HG02571 (cell line): ENCODE measurements at regions not wholly inside any gene's neighbourhood (a gene's known extent, or its start where the extent isn't known, plus 50 kb on each side); places are given as distances from the start of the nearest gene placed in this dataset.
"Not testable (repeated sequence)": the region's sequence is repeated elsewhere in the genome, so short reads cannot be mapped to it uniquely, and the experiment has no call there.

ENCODE experiments used
- ATAC-seq: cut with Tn5 transposase; IDR thresholded peaks from one replicate; pipeline ENCODE4 v1.9.1; 2021; ENCODE audit warnings: mild to moderate bottlenecking, moderate library complexity; ENCODE audit not compliant: unreplicated experiment

GRCh38 chr5:66411701-66412100 lies 184.5 kb upstream of the MAST4 start:
- no peak for ATAC-seq

DNA sequence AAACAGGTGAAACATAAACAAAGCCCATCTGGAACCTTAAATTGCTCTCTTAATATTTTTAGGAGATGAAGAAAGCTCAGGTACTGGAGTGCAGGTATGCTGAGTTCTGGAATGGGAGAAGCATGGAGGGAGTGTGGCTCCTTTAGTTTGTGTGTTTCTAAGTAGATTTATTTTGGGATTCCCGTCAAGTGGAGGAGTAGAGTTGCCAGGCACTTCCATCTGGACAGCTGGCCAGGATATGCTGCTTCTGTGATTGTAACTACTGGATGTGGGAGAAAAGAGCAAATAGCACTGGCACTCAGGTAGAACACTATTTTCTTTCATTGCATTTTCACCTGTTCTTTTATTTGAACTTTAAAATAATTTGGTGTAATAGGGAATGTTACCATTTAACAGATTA lies 182.3 kb upstream of the MAST4 start:
- ATAC-seq, result no peak

DNA sequence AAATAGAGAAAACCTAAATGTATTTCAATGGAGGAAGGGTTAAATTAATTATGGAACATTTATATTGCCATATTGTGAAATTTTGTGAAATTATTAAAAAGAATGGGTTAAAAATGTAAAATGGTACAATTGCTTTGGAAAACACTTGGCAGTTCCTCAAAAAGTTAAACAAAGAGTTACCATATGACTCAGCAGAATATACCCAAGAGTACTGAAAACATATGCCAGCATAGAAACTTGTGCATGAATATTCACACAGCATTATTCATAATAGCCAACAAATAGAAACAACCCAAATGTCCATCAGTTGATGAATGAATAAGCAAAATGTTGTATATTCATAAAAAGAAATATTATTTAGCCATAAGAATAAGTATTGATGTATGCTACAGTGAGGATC lies 181.0 kb upstream of the MAST4 start:
- no peak for ATAC-seq

- no peak for ATAC-seq
Observed at GRCh38 chr5:66416698-66417097, 179.5 kb upstream of the MAST4 start.

GRCh38 chr5:66417781-66418180 lies 178.4 kb upstream of the MAST4 start:
- ATAC-seq, result no peak

- no peak for ATAC-seq
Observed at GRCh38 chr5:66423484-66423883, 172.7 kb upstream of the MAST4 start.

GRCh38 chr5:66425842-66426241 lies 170.4 kb upstream of the MAST4 start:
- ATAC-seq, result no peak

DNA sequence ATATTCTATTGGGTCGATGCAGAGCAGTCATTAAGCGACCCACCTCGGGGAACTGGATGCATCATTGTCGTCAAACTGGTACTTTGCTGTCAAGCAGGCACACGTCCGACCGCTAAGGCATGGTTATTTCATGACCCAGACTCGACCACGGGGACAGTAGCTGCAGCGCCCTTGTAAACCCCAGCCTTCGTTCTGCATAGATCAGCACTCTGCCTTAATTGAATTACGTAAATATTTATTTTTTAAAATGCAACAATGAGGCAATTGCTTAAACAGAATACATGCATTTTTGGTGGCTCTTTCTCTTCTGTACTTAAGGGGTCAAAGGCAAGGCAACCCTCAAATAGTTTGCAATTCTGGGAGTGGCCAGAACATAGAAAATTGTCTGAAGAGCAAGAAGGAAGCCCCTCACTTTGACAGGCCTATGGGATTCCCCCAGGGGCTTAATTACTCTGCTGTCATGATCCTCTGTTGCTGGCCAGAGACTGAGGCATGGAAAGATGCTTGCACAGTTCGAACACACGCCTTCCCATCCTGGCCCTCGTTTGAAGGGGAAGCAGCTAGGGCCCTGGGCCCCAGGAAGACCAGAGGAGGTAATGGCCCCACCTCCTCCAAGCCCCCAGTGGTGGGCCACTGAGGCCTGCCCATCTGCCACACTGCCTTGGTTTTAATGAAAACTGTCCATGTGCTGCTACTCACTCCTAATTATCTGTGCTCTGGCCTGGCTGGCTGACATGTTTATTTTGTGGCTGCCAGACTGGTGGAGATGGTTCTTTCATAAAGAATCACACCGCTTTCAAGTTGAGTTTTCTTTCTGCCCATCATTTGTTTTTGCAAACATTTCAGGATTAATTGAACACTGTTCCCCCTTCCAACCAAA lies 169.7 kb upstream of the MAST4 start:
- ATAC-seq, result no peak

GRCh38 chr5:66427139-66427442 lies 169.1 kb upstream of the MAST4 start:
- ATAC-seq, result no peak

DNA sequence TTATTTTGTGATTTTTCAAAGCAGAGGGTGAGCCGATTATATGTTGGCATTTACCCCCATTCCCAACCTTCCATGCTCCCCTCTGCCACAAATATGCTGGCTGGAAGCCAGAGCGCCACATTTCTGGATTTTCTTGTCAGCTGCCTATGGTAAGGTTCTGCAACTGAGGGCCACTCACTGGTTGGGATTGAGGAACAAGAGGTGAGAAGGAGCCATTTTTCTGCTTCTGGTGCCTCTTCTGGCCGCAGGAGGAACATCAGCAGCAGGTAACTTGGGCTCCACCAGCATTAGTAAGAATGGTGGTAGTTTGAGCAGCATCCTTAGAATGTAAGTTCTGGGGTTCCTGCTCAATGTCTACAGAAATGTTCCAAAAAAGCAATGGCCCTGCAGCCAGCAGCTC lies 159.5 kb upstream of the MAST4 start:
- ATAC-seq, result no peak

DNA sequence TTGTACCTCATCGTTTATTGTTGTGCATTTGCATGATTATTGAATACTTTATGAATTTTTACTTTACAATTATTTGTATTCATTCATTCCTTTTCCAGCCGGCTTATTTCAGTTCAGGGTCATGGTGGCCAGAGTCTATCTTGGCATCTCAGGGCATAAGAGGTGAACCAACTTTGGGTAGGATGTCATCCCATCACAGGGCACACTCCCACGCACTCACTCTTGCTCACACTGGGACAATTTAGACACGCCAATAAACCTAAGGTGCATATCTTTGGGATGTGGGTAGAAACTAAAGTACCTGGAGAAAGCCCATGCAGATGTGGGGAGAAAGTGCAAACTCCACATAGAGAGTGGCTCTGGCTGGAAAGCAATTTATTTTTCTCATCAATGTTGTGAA lies 158.1 kb upstream of the MAST4 start:
- ATAC-seq, result no peak

GRCh38 chr5:66438696-66439095 lies 157.5 kb upstream of the MAST4 start:
- no peak for ATAC-seq

DNA sequence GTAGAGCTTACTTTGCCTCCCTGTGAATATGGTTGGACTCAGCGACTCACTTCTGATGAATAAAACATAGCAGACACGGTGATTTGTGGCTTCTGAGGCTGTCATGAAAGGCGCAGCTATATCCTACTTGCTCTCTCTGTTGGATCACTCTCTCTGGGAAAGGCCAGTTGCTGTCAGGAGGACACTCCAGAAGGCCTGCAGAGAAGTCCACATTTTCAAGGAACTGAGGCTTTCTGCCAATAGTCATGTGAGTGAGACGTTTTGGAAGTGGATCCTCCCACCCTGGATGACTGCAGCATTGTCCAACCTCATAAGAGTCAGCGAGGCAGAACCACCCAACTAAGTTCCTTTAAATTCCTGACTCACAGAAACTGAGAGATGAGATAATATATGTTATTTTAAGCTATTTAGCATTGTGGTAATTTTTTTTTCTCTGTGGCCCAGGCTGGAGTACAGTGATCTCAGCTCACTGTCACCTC lies 156.0 kb upstream of the MAST4 start:
- ATAC-seq, result no peak

DNA sequence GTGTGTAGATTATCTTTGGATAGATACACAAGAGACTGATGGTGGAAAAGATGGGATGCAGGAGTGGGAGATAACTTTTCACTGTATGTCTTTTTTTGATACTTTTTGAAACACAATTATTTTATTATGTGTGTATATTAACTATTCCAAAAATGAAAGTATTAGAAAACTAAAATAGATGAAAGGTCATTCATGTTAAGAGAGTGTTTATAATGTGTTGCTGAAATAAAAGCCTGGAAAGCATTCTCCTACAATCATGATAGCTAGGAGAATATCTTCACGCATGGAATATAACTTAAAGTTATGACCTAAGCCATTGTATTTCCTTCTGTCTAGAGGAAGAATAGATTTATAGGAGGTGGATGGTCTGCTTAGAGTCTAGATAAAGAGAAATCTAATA lies 154.8 kb upstream of the MAST4 start:
- no peak for ATAC-seq

- ATAC-seq, result no peak
Observed at GRCh38 chr5:66442951-66443445, 153.2 kb upstream of the MAST4 start.

GRCh38 chr5:66443462-66444130 lies 152.6 kb upstream of the MAST4 start:
- ATAC-seq, result no peak

GRCh38 chr5:66448070-66448469 lies 148.1 kb upstream of the MAST4 start:
- ATAC-seq, result not testable (repeated sequence)

- ATAC-seq, result no peak
Observed at GRCh38 chr5:66450237-66450636, 146.0 kb upstream of the MAST4 start.

DNA sequence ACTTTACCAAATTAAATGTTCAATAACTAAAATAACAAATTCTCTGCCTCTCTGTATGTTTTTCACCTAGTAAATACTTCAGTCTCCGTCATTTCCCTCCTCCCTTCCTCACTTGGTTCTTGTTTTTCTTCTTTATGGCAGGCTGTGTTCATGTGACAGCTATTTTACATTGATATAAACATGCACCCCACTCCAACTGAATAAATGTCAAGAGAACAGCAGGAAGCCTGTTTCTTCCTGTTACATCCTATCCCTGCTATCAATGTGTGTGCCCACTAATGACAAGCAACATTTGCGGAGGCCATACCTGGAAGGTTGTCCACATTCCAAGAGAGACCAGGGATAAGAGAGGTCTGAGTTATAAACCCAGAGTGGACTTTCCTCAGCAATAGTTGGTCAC lies 145.2 kb upstream of the MAST4 start:
- no peak for ATAC-seq

GRCh38 chr5:66452109-66452508 lies 144.1 kb upstream of the MAST4 start:
- no peak for ATAC-seq

DNA sequence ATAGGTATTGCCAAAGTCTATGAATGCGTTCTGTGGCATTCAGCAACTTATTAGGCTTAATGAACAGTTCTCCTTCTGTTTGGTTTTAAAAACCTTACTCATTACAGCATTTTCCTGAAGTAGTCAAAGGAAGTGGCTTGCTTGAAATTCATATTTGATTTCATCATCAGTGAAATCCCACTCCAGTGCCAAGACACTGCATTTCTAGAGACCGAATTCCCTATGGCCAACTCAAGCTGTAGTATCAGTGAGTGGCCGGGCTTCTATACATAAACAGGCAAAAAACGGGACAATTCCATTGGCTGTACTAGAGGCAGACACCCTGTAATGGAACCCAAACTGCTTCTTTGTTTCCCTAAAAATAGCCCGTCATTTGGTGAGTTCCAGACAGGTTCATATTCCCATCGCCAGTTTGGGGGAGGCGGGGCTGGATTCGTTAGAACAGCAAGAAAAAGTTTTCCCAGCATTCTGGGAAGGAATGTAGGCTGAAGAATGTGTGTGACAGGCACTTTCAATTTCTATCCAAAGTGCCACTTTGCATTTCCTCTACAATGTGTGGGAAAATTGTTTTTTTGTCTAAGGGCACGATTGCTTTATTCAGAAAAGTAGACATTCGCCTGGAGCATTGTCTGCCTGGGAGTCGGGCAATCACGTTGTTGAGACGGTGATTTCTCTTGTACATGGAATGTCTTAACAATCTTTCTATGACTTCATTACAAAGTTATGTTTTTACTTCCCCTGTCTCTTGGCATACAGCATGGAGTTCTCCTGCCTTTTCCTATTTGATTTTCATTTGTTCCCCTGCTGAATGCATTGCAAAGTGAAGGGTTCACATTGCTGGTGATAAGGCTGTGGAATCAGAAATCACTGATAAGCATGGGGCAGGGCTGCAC lies 141.8 kb upstream of the MAST4 start:
- no peak for ATAC-seq
